H1 (cell line): ENCODE measurements at regions not wholly inside any gene's neighbourhood (a gene's known extent, or its start where the extent isn't known, plus 50 kb on each side); places are given as distances from the start of the nearest gene placed in this dataset.

Experiments
- CREB1 ChIP-seq: IDR thresholded peaks from 2 replicates; pipeline ENCODE4 v1.6.1; 2012; ENCODE audit warnings: inconsistent platforms
- EZH2 ChIP-seq: fragments of 200-600 bp; sonication (generic); IDR thresholded peaks from 2 replicates; pipeline ENCODE4 v1.7.1; 2012; ENCODE audit warnings: low read depth, mild to moderate bottlenecking, moderate library complexity, low read length, inconsistent platforms; ENCODE audit not compliant: severe bottlenecking
- KDM5A ChIP-seq: fragments of 200-600 bp; IDR thresholded peaks from 2 replicates; pipeline ENCODE4 v1.7.1; 2012; ENCODE audit warnings: mild to moderate bottlenecking, low read length, inconsistent platforms, mixed read lengths
- NRF1 ChIP-seq: IDR thresholded peaks from 2 replicates; pipeline ENCODE4 v1.6.1; 2011; ENCODE audit warnings: mild to moderate bottlenecking, low read depth, low read length, improper control_type of control experiment
- POLR2AphosphoS5 ChIP-seq: IDR thresholded peaks from 2 replicates; pipeline ENCODE4 v1.6.1; 2011; ENCODE audit warnings: low read depth, low read length
- RNF2 ChIP-seq: fragments of 200-900, 300-1000 bp; sonication (generic); IDR thresholded peaks from 2 replicates; pipeline ENCODE4 v1.7.1; 2016; ENCODE audit warnings: borderline replicate concordance, low read depth, mild to moderate bottlenecking, antibody characterized with exemption, low read length; ENCODE audit not compliant: poor library complexity, severe bottlenecking; ENCODE audit errors: missing control alignments
- SUZ12 ChIP-seq: fragments of 200-600 bp; sonication (generic); IDR thresholded peaks from 2 replicates; pipeline ENCODE4 v1.6.1; 2012; ENCODE audit warnings: mild to moderate bottlenecking, inconsistent platforms, low read length, moderate library complexity, mixed read lengths
- TF ChIP-seq, protein P1 (sequence below): IDR thresholded peaks from 2 replicates; pipeline ENCODE4 v1.6.1; 2011; ENCODE audit warnings: low read length, improper control_type of control experiment

DNA sequence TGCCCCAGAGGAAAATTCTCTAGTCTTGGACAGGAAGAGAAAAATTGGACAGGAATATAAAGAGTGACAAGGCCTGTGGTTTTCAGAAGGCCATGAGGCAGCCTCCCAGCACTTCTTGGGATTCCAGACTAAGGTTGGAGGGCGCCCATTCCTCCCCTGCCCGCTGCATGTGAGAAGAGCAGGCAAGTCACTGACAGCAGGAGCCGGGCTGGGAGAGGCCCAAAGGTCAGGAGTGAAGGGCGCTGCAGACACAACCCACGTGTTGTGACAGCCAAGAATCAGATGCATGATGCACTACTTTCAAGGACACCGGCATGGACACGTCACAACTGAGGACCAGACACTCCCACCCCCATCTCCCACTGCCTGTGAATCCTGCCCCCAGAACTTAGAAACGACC lies 256.7 kb downstream of the CBLN1 start (continued):
- TF ChIP-seq, protein P1, sequence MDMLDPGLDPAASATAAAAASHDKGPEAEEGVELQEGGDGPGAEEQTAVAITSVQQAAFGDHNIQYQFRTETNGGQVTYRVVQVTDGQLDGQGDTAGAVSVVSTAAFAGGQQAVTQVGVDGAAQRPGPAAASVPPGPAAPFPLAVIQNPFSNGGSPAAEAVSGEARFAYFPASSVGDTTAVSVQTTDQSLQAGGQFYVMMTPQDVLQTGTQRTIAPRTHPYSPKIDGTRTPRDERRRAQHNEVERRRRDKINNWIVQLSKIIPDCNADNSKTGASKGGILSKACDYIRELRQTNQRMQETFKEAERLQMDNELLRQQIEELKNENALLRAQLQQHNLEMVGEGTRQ = no peak
- TF ChIP-seq NRF1 = no peak
- no peak for TF ChIP-seq RNF2
- TF ChIP-seq EZH2 = no peak
- no peak for TF ChIP-seq CREB1
- no peak for TF ChIP-seq POLR2AphosphoS5
- TF ChIP-seq SUZ12 = no peak
- no peak for TF ChIP-seq KDM5A
- TF ChIP-seq, all 59 proteins: peak for 0
